SU-DHL-6 (cell line): ENCODE measurements at regions not wholly inside any gene's neighbourhood (a gene's known extent, or its start where the extent isn't known, plus 50 kb on each side); places are given as distances from the start of the nearest gene placed in this dataset.

ENCODE experiments used
- H2AFZ ChIP-seq: fragments of 200-600 bp; sonication (generic); 2 replicates; pipeline ENCODE4 v1.6.1; 2014; ENCODE audit warnings: low read depth, mild to moderate bottlenecking, moderate library complexity, mixed read lengths, antibody characterized with exemption, low read length; ENCODE audit not compliant: severe bottlenecking
- H3F3A ChIP-seq: fragments of 200-600 bp; shearing (Covaris generic); 2 replicates; pipeline ENCODE4 v1.6.0; 2016; ENCODE audit warnings: antibody characterized with exemption, mild to moderate bottlenecking; ENCODE audit not compliant: insufficient read depth
- H3K27ac ChIP-seq: fragments of 200-600 bp; sonication (generic); 2 replicates; pipeline ENCODE4 v1.5.1; 2016; ENCODE audit warnings: low read depth, mild to moderate bottlenecking, low read length, moderate library complexity, mixed read lengths
- H3K27me3 ChIP-seq: fragments of 200-600 bp; sonication (generic), shearing (Covaris generic); 2 replicates; pipeline ENCODE4 v1.6.0; 2014; ENCODE audit warnings: mild to moderate bottlenecking, low read length
- H3K36me3 ChIP-seq: fragments of 200-600 bp; sonication (generic); 2 replicates; pipeline ENCODE4 v1.6.1; 2014; ENCODE audit warnings: mild to moderate bottlenecking, low read length, mixed read lengths
- H3K4me2 ChIP-seq: fragments of 300-600, 200-600 bp; shearing (Covaris generic), sonication (generic); 2 replicates; pipeline ENCODE4 v1.6.0; 2014; ENCODE audit warnings: low read length, low read depth, mild to moderate bottlenecking; ENCODE audit not compliant: poor library complexity, severe bottlenecking
- H3K4me3 ChIP-seq: fragments of 200-600 bp; sonication (generic); 2 replicates; pipeline ENCODE4 v1.5.1; 2014; ENCODE audit warnings: antibody characterized with exemption, low read length, mild to moderate bottlenecking, mixed read lengths; ENCODE audit not compliant: insufficient read depth, poor library complexity, severe bottlenecking
- H3K79me2 ChIP-seq: fragments of 200-600 bp; sonication (generic); 2 replicates; pipeline ENCODE4 v1.6.1; 2014; ENCODE audit warnings: mild to moderate bottlenecking, low read length, moderate library complexity; ENCODE audit not compliant: insufficient read depth
- H3K9ac ChIP-seq: fragments of 200-600 bp; sonication (generic); 2 replicates; pipeline ENCODE4 v1.7.0; 2014; ENCODE audit warnings: mild to moderate bottlenecking, low read length
- H3K9me2 ChIP-seq: fragments of 200-600 bp; sonication (generic); replicated peaks from 2 replicates; pipeline ENCODE4 v1.6.1; 2014; ENCODE audit warnings: low read length; ENCODE audit not compliant: insufficient read depth
- H3K9me3 ChIP-seq: fragments of 200-600 bp; sonication (generic); 2 replicates; pipeline ENCODE4 v1.6.1; 2014; ENCODE audit warnings: low read length, mixed read lengths; ENCODE audit not compliant: insufficient read depth
- H4K20me1 ChIP-seq: fragments of 200-600 bp; sonication (generic); 2 replicates; pipeline ENCODE4 v1.6.1; 2014; ENCODE audit warnings: low read depth, mild to moderate bottlenecking, antibody characterized with exemption, low read length, moderate library complexity, mixed read lengths
- CTCF ChIP-seq: fragments of 200-600 bp; sonication (generic); IDR thresholded peaks from one replicate; pipeline ENCODE4 v1.5.1; 2017; ENCODE audit warnings: antibody characterized with exemption, mild to moderate bottlenecking, low read length, moderate library complexity; ENCODE audit not compliant: insufficient read depth, poor library complexity, severe bottlenecking
- EZH2phosphoT487 ChIP-seq: fragments of 200-600 bp; sonication (generic), shearing (Covaris generic); conservative IDR thresholded peaks from 2 replicates; pipeline ENCODE4 v1.6.1; 2018; ENCODE audit warnings: mild to moderate bottlenecking, antibody characterized with exemption, low read length, moderate library complexity, mixed read lengths

GRCh38 chr11:10993186-10993585, 135.3 kb upstream of the ZBED5 start:
- Histone ChIP-seq H3F3A (no peaks in the 10 kb centered on the region), H4K20me1 (no peaks in the 10 kb centered on the region), H3K79me2 (no peaks in the 10 kb centered on the region), H2AFZ (no peak overlapping the region), H3K27me3 (no peaks in the 10 kb centered on the region), H3K9ac (no peak overlapping the region), H3K9me2 (no peaks in the 10 kb centered on the region), H3K27ac (no peak overlapping the region), H3K4me2 (no peak overlapping the region), H3K36me3 (no peaks in the 10 kb centered on the region), H3K9me3 (no peaks in the 10 kb centered on the region), H3K4me3 (no peak overlapping the region)
- TF ChIP-seq EZH2phosphoT487 (no peak), CTCF (no peak)

- Histone ChIP-seq H3K27ac (no peak overlapping the region), H3K9me2 (no peaks in the 10 kb centered on the region), H3K9ac (no peak overlapping the region), H3K9me3 (no peaks in the 10 kb centered on the region), H3K79me2 (no peaks in the 10 kb centered on the region), H3K4me2 (no peak overlapping the region), H3F3A (no peaks in the 10 kb centered on the region), H3K4me3 (no peak overlapping the region), H3K27me3 (no peaks in the 10 kb centered on the region), H2AFZ (no peak overlapping the region), H4K20me1 (no peaks in the 10 kb centered on the region), H3K36me3 (no peaks in the 10 kb centered on the region)
- no peak for TF ChIP-seq CTCF
- no peak for TF ChIP-seq EZH2phosphoT487
Observed at GRCh38 chr11:10991393-10991792, 133.5 kb upstream of the ZBED5 start.

GRCh38 chr11:10990637-10991193, 132.9 kb upstream of the ZBED5 start:
- H3K9me3 ChIP-seq, result no peaks in the 10 kb centered on the region

More at GRCh38 chr11:10990637-10991193, 132.9 kb upstream of the ZBED5 start:
- TF ChIP-seq CTCF (no peak), EZH2phosphoT487 (no peak)
- Histone ChIP-seq H3K4me3 (no peak overlapping the region), H2AFZ (no peak overlapping the region), H3K9me2 (no peaks in the 10 kb centered on the region), H3K27ac (no peak overlapping the region), H3K9ac (no peak overlapping the region), H3K27me3 (no peaks in the 10 kb centered on the region), H3K4me2 (no peak overlapping the region), H3K79me2 (no peaks in the 10 kb centered on the region), H4K20me1 (no peaks in the 10 kb centered on the region), H3F3A (no peaks in the 10 kb centered on the region), H3K36me3 (no peaks in the 10 kb centered on the region)
